ENCODE measurements at regions not wholly inside any gene's neighbourhood (a gene's known extent, or its start where the extent isn't known, plus 50 kb on each side); places are given as distances from the start of the nearest gene placed in this dataset.

GRCh38 chr18:59960272-59960671 lies 60.5 kb downstream of the PMAIP1 start:
- Histone ChIP-seq H3K4me3 (no peak overlapping the region), H3K27ac (no peak overlapping the region)
- TF ChIP-seq, protein P1, sequence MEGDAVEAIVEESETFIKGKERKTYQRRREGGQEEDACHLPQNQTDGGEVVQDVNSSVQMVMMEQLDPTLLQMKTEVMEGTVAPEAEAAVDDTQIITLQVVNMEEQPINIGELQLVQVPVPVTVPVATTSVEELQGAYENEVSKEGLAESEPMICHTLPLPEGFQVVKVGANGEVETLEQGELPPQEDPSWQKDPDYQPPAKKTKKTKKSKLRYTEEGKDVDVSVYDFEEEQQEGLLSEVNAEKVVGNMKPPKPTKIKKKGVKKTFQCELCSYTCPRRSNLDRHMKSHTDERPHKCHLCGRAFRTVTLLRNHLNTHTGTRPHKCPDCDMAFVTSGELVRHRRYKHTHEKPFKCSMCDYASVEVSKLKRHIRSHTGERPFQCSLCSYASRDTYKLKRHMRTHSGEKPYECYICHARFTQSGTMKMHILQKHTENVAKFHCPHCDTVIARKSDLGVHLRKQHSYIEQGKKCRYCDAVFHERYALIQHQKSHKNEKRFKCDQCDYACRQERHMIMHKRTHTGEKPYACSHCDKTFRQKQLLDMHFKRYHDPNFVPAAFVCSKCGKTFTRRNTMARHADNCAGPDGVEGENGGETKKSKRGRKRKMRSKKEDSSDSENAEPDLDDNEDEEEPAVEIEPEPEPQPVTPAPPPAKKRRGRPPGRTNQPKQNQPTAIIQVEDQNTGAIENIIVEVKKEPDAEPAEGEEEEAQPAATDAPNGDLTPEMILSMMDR (IDR thresholded peaks at IDR 0.05) = no peak
- DNase-seq (ENCODE audit: low spot score) = no peak

GRCh38 chr18:59959606-59960005 lies 59.8 kb downstream of the PMAIP1 start:
- TF ChIP-seq, protein P1 (IDR thresholded peaks at IDR 0.05) = no peak
- no peak overlapping the region for H3K27ac ChIP-seq
- no peak for DNase-seq (ENCODE audit: low spot score)
- H3K4me3 ChIP-seq = no peak overlapping the region

GRCh38 chr18:59959073-59959472 lies 59.3 kb downstream of the PMAIP1 start:
- TF ChIP-seq, protein P1 (IDR thresholded peaks at IDR 0.05) = no peak
- no peak for DNase-seq (ENCODE audit: low spot score)
- Histone ChIP-seq H3K4me3 (no peak overlapping the region), H3K27ac (no peak overlapping the region)

- TF ChIP-seq, protein P1 (IDR thresholded peaks at IDR 0.05) = no peak
- DNase-seq (ENCODE audit: low spot score) = no peak
- H3K4me3 ChIP-seq = no peak overlapping the region
- H3K27ac ChIP-seq = no peak overlapping the region
Measured at GRCh38 chr18:59957957-59958356, 58.2 kb downstream of the PMAIP1 start.

- TF ChIP-seq, protein P1 (IDR thresholded peaks at IDR 0.05) = no peak
Measured at GRCh38 chr18:59954755-59955156, 55.0 kb downstream of the PMAIP1 start.

DNA sequence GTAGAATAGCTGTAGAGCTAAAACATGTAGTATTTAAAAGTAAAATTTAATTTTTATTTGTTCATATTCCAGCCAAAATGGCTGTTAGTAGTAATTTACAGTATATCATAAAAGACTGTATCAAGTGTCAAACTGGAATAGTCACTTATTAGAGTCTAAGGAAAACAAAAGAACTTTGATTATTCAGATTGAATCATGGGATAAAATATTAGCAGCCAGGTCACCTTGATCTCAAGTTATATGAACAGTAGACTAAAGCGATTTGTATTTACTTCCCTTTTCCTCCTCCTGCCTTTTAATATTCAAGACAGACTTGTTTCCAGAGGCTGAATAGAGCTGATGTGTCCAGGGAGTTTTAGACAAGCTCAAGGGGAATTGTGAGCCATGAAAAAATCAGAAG lies 54.4 kb downstream of the PMAIP1 start:
- H3K4me3 ChIP-seq = no peak overlapping the region
- DNase-seq (ENCODE audit: low spot score) = no peak

More at GRCh38 chr18:59954755-59955156, 55.0 kb downstream of the PMAIP1 start:
- no peak for DNase-seq (ENCODE audit: low spot score)
- Histone ChIP-seq H3K4me3 (no peak overlapping the region), H3K27ac (no peak overlapping the region)

More for the DNA sequence above, 54.4 kb downstream of the PMAIP1 start:
- no peak overlapping the region for H3K27ac ChIP-seq
- TF ChIP-seq, protein P1 (IDR thresholded peaks at IDR 0.05) = no peak

Measured in coronary artery (tissue), 2 donors.